Esophagus muscularis mucosa (tissue), 3 donors: ENCODE measurements at regions not wholly inside any gene's neighbourhood (a gene's known extent, or its start where the extent isn't known, plus 50 kb on each side); places are given as distances from the start of the nearest gene placed in this dataset.

Experiments used
- EP300 ChIP-seq: sonication (generic); formaldehyde crosslinking; IDR thresholded peaks from one replicate; pipeline ENCODE4 v1.6.1; 2017; ENCODE audit warnings: antibody characterized with exemption
- TF ChIP-seq, protein P1 (sequence below), 3 experiments: fragments of 200-600 bp in 2 of 3; fragments of 450-650 bp in 1 of 3; sonication (generic) in 2 of 3; IDR thresholded peaks; one replicate each; pipeline ENCODE4 v1.5.1; 2017 to 2019; ENCODE audit warnings: antibody characterized with exemption in 3 of 3, mild to moderate bottlenecking in 2 of 3, moderate library complexity in 1 of 3

DNA sequence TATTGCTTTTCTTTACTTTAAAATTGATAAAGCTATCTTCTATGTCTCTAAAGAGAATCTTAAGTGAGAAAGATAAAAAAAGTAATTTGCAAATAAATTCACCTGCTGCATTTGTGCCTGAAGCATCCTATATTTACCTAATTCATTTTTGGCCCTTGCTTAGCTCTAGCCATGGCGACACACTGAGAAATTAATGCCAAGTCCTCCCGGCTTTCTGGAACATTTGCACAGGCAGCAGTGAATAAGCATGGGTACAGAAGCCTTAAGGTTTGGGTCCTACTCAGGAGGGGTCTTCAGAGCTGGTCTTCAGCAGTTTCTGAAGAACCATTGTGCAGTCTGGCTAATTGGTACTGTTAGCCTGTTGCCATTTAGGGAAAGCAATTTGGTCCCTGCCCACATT lies 73.9 kb upstream of the ZEB2 start:
- TF ChIP-seq, protein P1, sequence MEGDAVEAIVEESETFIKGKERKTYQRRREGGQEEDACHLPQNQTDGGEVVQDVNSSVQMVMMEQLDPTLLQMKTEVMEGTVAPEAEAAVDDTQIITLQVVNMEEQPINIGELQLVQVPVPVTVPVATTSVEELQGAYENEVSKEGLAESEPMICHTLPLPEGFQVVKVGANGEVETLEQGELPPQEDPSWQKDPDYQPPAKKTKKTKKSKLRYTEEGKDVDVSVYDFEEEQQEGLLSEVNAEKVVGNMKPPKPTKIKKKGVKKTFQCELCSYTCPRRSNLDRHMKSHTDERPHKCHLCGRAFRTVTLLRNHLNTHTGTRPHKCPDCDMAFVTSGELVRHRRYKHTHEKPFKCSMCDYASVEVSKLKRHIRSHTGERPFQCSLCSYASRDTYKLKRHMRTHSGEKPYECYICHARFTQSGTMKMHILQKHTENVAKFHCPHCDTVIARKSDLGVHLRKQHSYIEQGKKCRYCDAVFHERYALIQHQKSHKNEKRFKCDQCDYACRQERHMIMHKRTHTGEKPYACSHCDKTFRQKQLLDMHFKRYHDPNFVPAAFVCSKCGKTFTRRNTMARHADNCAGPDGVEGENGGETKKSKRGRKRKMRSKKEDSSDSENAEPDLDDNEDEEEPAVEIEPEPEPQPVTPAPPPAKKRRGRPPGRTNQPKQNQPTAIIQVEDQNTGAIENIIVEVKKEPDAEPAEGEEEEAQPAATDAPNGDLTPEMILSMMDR (IDR thresholded peaks at IDR 0.05): no peak
- no peak for TF ChIP-seq EP300
